H9 (cell line): ENCODE measurements at regions not wholly inside any gene's neighbourhood (a gene's known extent, or its start where the extent isn't known, plus 50 kb on each side); places are given as distances from the start of the nearest gene placed in this dataset.

ENCODE experiments used
- DNase-seq: peaks from one replicate; pipeline ENCODE4 v3.0.0-alpha.2; 2017
- H2AFZ ChIP-seq: one replicate; pipeline ENCODE4 v1.6.1; 2013; ENCODE audit warnings: mild to moderate bottlenecking, low read length, control low read depth, moderate library complexity
- H2AK5ac ChIP-seq: 2 replicates; pipeline ENCODE4 v1.6.1; 2013; ENCODE audit warnings: low read length, control low read depth, mixed read lengths; ENCODE audit not compliant: insufficient read length
- H2BK120ac ChIP-seq: one replicate; pipeline ENCODE4 v1.6.1; 2013; ENCODE audit warnings: low read depth, mild to moderate bottlenecking, low read length, control low read depth, inconsistent platforms; ENCODE audit not compliant: poor library complexity, severe bottlenecking
- H2BK12ac ChIP-seq: 2 replicates; pipeline ENCODE4 v1.6.1; 2013; ENCODE audit warnings: low read length, control low read depth, mixed read lengths, low read depth; ENCODE audit not compliant: insufficient read length
- H2BK15ac ChIP-seq: 2 replicates; pipeline ENCODE4 v1.6.1; 2013; ENCODE audit warnings: low read depth, low read length, control low read depth
- H2BK20ac ChIP-seq: one replicate; pipeline ENCODE4 v1.6.1; 2013; ENCODE audit warnings: low read depth, mild to moderate bottlenecking, low read length, control low read depth, inconsistent platforms; ENCODE audit not compliant: poor library complexity, severe bottlenecking
- H2BK5ac ChIP-seq: 2 replicates; pipeline ENCODE4 v1.6.1; 2013; ENCODE audit warnings: low read length, control low read depth, mixed read lengths; ENCODE audit not compliant: insufficient read length
- H3K14ac ChIP-seq: 2 replicates; pipeline ENCODE4 v1.6.1; 2013; ENCODE audit warnings: low read length, control low read depth; ENCODE audit not compliant: insufficient read depth
- H3K18ac ChIP-seq: 2 replicates; pipeline ENCODE4 v1.6.1; 2013; ENCODE audit warnings: low read depth, mild to moderate bottlenecking, mixed read lengths, low read length, control low read depth; ENCODE audit not compliant: insufficient read length
- H3K23ac ChIP-seq: 2 replicates; pipeline ENCODE4 v1.6.1; 2013; ENCODE audit warnings: low read length, control low read depth, mixed read lengths, low read depth; ENCODE audit not compliant: insufficient read length
- H3K23me2 ChIP-seq: 2 replicates; pipeline ENCODE4 v1.6.1; 2013; ENCODE audit warnings: low read depth, mild to moderate bottlenecking, mixed read lengths, low read length, control low read depth; ENCODE audit not compliant: insufficient read length, poor library complexity, severe bottlenecking
- H3K27ac ChIP-seq: 2 replicates; pipeline ENCODE4 v1.5.1; 2013; ENCODE audit warnings: low read length, control low read depth, mixed read lengths, low read depth; ENCODE audit not compliant: insufficient read length
- H3K27me3 ChIP-seq: 2 replicates; pipeline ENCODE4 v1.6.1; 2013; ENCODE audit warnings: low read length, control low read depth, inconsistent platforms; ENCODE audit not compliant: insufficient read depth
- H3K4ac ChIP-seq: 2 replicates; pipeline ENCODE4 v1.6.1; 2013; ENCODE audit warnings: low read depth, mild to moderate bottlenecking, control low read depth, inconsistent platforms, low read length, moderate library complexity
- H3K4me1 ChIP-seq: 2 replicates; pipeline ENCODE4 v1.6.1; 2013; ENCODE audit warnings: low read length, control low read depth, inconsistent platforms; ENCODE audit not compliant: insufficient read depth
- H3K4me2 ChIP-seq: 2 replicates; pipeline ENCODE4 v1.6.1; 2013; ENCODE audit warnings: low read length, control low read depth, mixed read lengths; ENCODE audit not compliant: insufficient read length, insufficient read depth
- H3K56ac ChIP-seq: 2 replicates; pipeline ENCODE4 v1.6.1; 2013; ENCODE audit warnings: low read depth, mild to moderate bottlenecking, mixed read lengths, low read length, control low read depth; ENCODE audit not compliant: insufficient read length
- H3K79me1 ChIP-seq: 2 replicates; pipeline ENCODE4 v1.6.1; 2013; ENCODE audit warnings: low read depth, mild to moderate bottlenecking, moderate library complexity, low read length, control low read depth, inconsistent platforms; ENCODE audit not compliant: insufficient read depth, poor library complexity, severe bottlenecking
- H3K79me2 ChIP-seq: 2 replicates; pipeline ENCODE4 v1.6.1; 2013; ENCODE audit warnings: low read length, control low read depth, inconsistent platforms; ENCODE audit not compliant: insufficient read depth
- H3K9ac ChIP-seq: 2 replicates; pipeline ENCODE4 v1.6.1; 2013; ENCODE audit warnings: low read length, control low read depth, mixed read lengths; ENCODE audit not compliant: insufficient read length; ENCODE audit errors: extremely low read depth
- H3K9me3 ChIP-seq: one replicate; pipeline ENCODE4 v1.6.1; 2013; ENCODE audit warnings: low read depth, low read length, inconsistent platforms; ENCODE audit not compliant: control insufficient read depth
- H3T11ph ChIP-seq: one replicate; pipeline ENCODE4 v1.6.1; 2013; ENCODE audit warnings: mild to moderate bottlenecking, low read length, control low read depth, inconsistent platforms
- H4K20me1 ChIP-seq: one replicate; pipeline ENCODE4 v1.6.1; 2013; ENCODE audit not compliant: control insufficient read depth, insufficient read length, insufficient read depth
- H4K5ac ChIP-seq: 2 replicates; pipeline ENCODE4 v1.6.1; 2013; ENCODE audit warnings: low read depth, mild to moderate bottlenecking, mixed read lengths, low read length, control low read depth; ENCODE audit not compliant: insufficient read length
- H4K8ac ChIP-seq: replicated peaks from 2 replicates; pipeline ENCODE4 v1.6.1; 2013; ENCODE audit warnings: low read length, control low read depth, mixed read lengths, low read depth; ENCODE audit not compliant: insufficient read length
- H4K91ac ChIP-seq: 2 replicates; pipeline ENCODE4 v1.6.1; 2013; ENCODE audit warnings: low read depth, mild to moderate bottlenecking, moderate library complexity, mixed read lengths, low read length, control low read depth; ENCODE audit not compliant: insufficient read length
- H3K27ac Mint-ChIP-seq, 3 experiments: 2 replicates in 2 of 3; 3 replicates in 1 of 3; pipeline ENCODE4 v1.8.0; 2020 to 2021; ENCODE audit warnings: mixed read lengths in 3 of 3, mild to moderate bottlenecking in 1 of 3, moderate library complexity in 1 of 3
- H3K27me3 Mint-ChIP-seq: 2 replicates; pipeline ENCODE4 v1.8.0; 2021; ENCODE audit warnings: low read depth, mild to moderate bottlenecking, moderate library complexity, mixed read lengths
- H3K36me3 Mint-ChIP-seq, 3 experiments: 2 replicates in 2 of 3; 3 replicates in 1 of 3; pipeline ENCODE4 v1.8.0; 2020 to 2021; ENCODE audit warnings: low read depth in 3 of 3, mixed read lengths in 3 of 3; ENCODE audit not compliant: insufficient read depth in 1 of 3
- H3K4me1 Mint-ChIP-seq, 2 experiments: 2 replicates each; pipeline ENCODE4 v1.8.0; 2020; ENCODE audit warnings: mixed read lengths in 2 of 2
- H3K4me3 Mint-ChIP-seq, 2 experiments: 2 replicates in 1 of 2; 3 replicates in 1 of 2; pipeline ENCODE4 v1.8.0; 2020 to 2021; ENCODE audit warnings: mild to moderate bottlenecking in 2 of 2, mixed read lengths in 2 of 2, moderate library complexity in 1 of 2
- H3K9me3 Mint-ChIP-seq, 2 experiments: 2 replicates in 1 of 2; 3 replicates in 1 of 2; pipeline ENCODE4 v1.8.0; 2020; ENCODE audit warnings: mild to moderate bottlenecking in 2 of 2, mixed read lengths in 2 of 2, moderate library complexity in 1 of 2
- WGBS: extraction: QIAGEN DNeasy Blood & Tissue Kit; methylation state at CpG from one replicate; pipeline ENCODE4 v1.1.7; 2013; ENCODE audit warnings: missing lambda C conversion rate, low lambda C conversion rate, mixed read lengths; ENCODE audit not compliant: insufficient read length; ENCODE audit errors: extremely low coverage; 5-methylcytosine and 5-hydroxymethylcytosine counted together
- TF ChIP-seq, protein P1 (sequence below): fragments of 200-600 bp; sonication (generic); conservative IDR thresholded peaks from 3 replicates; pipeline ENCODE4 v1.8.0; 2021; ENCODE audit warnings: antibody characterized with exemption, mild to moderate bottlenecking

DNA sequence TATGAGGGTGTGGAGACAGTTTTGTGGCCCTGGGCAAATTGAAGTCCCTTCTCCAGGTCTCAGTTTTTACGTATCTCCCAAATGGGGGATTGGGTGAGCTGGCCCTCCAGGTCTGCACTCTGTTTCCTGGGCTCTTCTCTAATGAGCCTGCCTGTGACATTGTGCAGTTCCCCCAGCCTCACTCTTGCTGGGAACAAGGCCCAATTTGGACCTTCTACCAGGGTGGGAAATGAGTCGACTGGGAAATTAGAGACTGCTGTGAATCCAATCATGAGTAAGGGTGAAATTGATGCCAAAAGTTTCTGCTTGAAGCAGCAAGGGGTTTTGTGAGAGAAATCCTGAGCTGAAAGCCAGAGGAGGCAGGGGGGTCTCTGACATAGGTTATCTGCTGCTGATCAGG is 71.5 kb upstream of the KSR1 start:
- Histone ChIP-seq H2BK5ac (no peak overlapping the region), H3K23me2 (no peaks in the 10 kb centered on the region), H3K23ac (no peak overlapping the region), H2BK20ac (no peak overlapping the region), H3K27ac (no peak overlapping the region), H3K4me2 (no peak overlapping the region), H3K56ac (no peak overlapping the region), H3K4me1 (no peaks in the 10 kb centered on the region), H3K79me2 (no peaks in the 10 kb centered on the region), H4K5ac (no peak overlapping the region), H3K79me1 (no peaks in the 10 kb centered on the region), H3K27me3 (no peaks in the 10 kb centered on the region), H2AFZ (no peak overlapping the region), H3K9me3 (no peaks in the 10 kb centered on the region), H2BK12ac (no peak overlapping the region), H3T11ph (no peak overlapping the region), H4K91ac (no peak overlapping the region), H3K18ac (no peak overlapping the region), H3K9ac (no peak overlapping the region), H3K14ac (no peak overlapping the region), H2BK15ac (no peak overlapping the region), H4K8ac (no peak overlapping the region), H3K4ac (no peak overlapping the region), H2BK120ac (no peak overlapping the region), H4K20me1 (no peaks in the 10 kb centered on the region), H2AK5ac (no peak overlapping the region)
- H3K4me1 Mint-ChIP-seq, result peaks cover 7% of the 10 kb centered on the region in 2 experiments
- no CpG with 5 or more reads among the region's 2 CpGs for WGBS
- peaks cover 0 to 3% of the 10 kb centered on the region in 2 experiments; a peak in 3 of 5 replicates for H3K9me3 Mint-ChIP-seq
- no peaks in the 10 kb centered on the region; a peak in 1 of 7 replicates for H3K36me3 Mint-ChIP-seq
- no peak for DNase-seq
- no peak overlapping the region for H3K4me3 Mint-ChIP-seq
- H3K27me3 Mint-ChIP-seq, result peaks cover 2% of the 10 kb centered on the region; the same call in 1 of the 2 replicates
- TF ChIP-seq, protein P1, sequence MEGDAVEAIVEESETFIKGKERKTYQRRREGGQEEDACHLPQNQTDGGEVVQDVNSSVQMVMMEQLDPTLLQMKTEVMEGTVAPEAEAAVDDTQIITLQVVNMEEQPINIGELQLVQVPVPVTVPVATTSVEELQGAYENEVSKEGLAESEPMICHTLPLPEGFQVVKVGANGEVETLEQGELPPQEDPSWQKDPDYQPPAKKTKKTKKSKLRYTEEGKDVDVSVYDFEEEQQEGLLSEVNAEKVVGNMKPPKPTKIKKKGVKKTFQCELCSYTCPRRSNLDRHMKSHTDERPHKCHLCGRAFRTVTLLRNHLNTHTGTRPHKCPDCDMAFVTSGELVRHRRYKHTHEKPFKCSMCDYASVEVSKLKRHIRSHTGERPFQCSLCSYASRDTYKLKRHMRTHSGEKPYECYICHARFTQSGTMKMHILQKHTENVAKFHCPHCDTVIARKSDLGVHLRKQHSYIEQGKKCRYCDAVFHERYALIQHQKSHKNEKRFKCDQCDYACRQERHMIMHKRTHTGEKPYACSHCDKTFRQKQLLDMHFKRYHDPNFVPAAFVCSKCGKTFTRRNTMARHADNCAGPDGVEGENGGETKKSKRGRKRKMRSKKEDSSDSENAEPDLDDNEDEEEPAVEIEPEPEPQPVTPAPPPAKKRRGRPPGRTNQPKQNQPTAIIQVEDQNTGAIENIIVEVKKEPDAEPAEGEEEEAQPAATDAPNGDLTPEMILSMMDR, result no peak
- H3K27ac Mint-ChIP-seq, result no peak overlapping the region
